ENCODE measurements at regions not wholly inside any gene's neighbourhood (a gene's known extent, or its start where the extent isn't known, plus 50 kb on each side); places are given as distances from the start of the nearest gene placed in this dataset.
"Not testable (repeated sequence)": the region's sequence is repeated elsewhere in the genome, so short reads cannot be mapped to it uniquely, and the experiment has no call there.

DNA sequence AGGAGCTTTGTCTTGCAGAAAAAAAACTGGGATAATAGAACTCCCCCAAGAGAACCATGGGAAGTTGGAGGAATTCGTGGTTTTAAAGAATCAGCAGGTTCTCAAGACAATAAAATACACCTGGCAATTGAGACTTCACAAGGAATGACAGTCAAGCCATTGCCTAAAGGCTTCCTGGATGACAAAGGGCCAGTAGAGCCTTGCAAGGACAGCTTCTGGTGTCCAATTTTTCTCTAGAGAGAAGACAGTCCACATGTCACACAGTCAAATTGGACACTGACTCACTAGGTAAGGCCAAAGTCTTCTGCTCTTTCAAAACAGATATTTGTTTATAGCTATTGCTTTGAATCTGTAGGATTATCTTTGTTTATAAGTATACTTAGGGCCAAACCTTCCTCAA lies 80.3 kb upstream of the BMP5 start:
- FAIRE-seq, result no peak

GRCh38 chr6:55954436-55954835 lies 79.0 kb upstream of the BMP5 start:
- no peak for FAIRE-seq

DNA sequence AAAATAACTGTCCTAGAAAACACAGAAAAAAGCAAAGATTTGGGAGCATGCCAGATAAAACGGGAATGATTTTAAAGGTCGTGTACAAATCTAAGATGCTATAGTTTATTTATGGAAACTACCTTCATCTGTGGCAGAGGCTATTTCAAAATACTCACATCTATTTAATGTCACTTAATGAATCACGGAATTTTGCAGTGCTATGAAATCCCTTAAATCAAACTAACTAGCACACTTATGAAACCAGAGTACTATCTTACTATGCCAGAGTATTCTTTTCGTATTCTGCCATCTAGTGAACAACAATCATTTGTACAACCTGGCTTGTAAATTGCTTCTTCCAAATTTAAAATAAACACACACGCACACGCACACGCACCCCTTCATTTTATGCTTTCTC lies 77.9 kb upstream of the BMP5 start:
- no peak for FAIRE-seq

GRCh38 chr6:55950071-55950814 lies 74.9 kb upstream of the BMP5 start:
- FAIRE-seq, result no peak

- FAIRE-seq, result no peak
Observed at GRCh38 chr6:55943329-55943728, 67.9 kb upstream of the BMP5 start.

DNA sequence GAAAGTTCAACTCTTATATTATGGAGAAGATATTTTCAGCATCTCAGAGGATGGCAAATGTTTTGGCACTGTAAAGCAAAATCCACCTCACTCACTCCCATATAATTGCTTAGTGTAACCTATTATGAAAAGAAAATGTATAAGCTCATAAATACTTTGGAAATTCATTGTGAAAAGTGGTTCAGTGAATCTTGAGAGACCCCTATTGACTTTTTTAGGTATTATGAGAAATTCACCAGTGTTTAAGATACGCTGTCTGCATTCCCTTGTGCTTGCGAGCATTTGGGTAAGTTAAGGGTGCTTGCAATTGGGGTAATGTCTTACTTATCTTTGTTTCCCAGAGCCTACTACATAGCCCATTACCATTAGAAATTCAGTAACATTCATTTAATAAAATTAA lies 66.3 kb upstream of the BMP5 start:
- no peak for FAIRE-seq

GRCh38 chr6:55937951-55938690 lies 62.7 kb upstream of the BMP5 start:
- no peak for FAIRE-seq

- no peak for FAIRE-seq
Observed at GRCh38 chr6:55937261-55937947, 62.0 kb upstream of the BMP5 start.

DNA sequence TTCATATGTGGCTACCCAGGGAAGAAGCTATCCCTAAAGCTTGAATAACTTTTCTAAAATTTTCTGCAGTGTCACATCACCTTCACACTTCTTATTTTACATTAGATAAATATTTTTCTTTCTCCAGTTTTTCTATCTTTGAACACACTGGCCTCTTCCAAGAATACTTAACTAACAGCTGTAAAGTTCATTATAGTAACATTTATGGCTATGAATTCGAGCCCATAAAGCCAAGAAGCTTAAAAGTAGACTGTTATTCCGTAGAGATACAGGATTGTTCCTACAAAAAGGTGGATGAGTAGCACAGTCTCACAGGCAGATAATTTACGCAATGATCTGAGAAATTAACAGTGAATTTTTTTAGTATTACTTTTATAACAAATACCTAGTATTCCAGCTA lies 55.7 kb upstream of the BMP5 start:
- no peak for FAIRE-seq

DNA sequence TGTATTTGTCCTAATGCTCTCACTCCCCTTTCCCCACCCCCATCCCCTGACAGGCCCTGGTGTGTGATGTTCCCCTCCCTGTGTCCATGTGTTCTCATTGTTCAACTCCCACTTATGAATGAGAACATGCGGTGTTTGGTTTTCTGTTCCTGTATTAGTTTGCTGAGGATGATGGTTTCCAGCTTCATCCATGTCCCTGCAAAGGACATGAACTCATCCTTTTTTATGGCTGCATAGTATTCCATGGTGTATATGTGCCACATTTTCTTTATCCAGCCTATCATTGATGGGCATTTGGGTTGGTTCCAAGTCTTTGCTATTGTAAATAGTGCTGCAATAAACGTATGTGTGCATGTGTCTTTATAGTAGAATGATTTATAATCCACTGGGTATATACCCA lies 52.3 kb upstream of the BMP5 start:
- FAIRE-seq, result not testable (repeated sequence)

- FAIRE-seq, result no peak
Observed at GRCh38 chr6:55925292-55925691, 49.9 kb upstream of the BMP5 start.

All from colon (tissue), 2 donors.